Suprapubic skin (tissue), 4 donors: ENCODE measurements at regions not wholly inside any gene's neighbourhood (a gene's known extent, or its start where the extent isn't known, plus 50 kb on each side); places are given as distances from the start of the nearest gene placed in this dataset.

Experiments used
- DNase-seq, 2 donors: peaks; one replicate each; pipeline ENCODE4 v3.0.0-alpha.2; 2019; ENCODE audit warnings: low spot score in 2 of 2
- H3K27ac ChIP-seq: fragments of 200-600 bp; sonication (generic); one replicate; pipeline ENCODE4 v1.5.1; 2019
- H3K27me3 ChIP-seq: fragments of 200-600 bp; sonication (generic); one replicate; pipeline ENCODE4 v1.5.1; 2019
- H3K36me3 ChIP-seq: fragments of 200-600 bp; sonication (generic); one replicate; pipeline ENCODE4 v1.5.1; 2019
- H3K4me1 ChIP-seq: fragments of 200-600 bp; sonication (generic); one replicate; pipeline ENCODE4 v1.5.1; 2019
- H3K4me3 ChIP-seq: fragments of 200-600 bp; sonication (generic); one replicate; pipeline ENCODE4 v1.5.1; 2019; ENCODE audit warnings: mild to moderate bottlenecking
- H3K9me3 ChIP-seq: fragments of 200-600 bp; sonication (generic); one replicate; pipeline ENCODE4 v1.5.1; 2019
- CTCF ChIP-seq, 2 donors: fragments of 200-600 bp in 1 of 2; fragments of 450-650 bp in 1 of 2; sonication (generic) in 1 of 2; IDR thresholded peaks; one replicate each; pipeline ENCODE4 v1.5.1; 2016 to 2019; ENCODE audit warnings: antibody characterized with exemption in 2 of 2, mild to moderate bottlenecking in 1 of 2, moderate library complexity in 1 of 2
- EP300 ChIP-seq: sonication (generic); formaldehyde crosslinking; IDR thresholded peaks from one replicate; pipeline ENCODE4 v1.6.1; 2017; ENCODE audit warnings: antibody characterized with exemption
- POLR2A ChIP-seq, 2 donors: fragments of 450-650 bp; IDR thresholded peaks; one replicate each; pipeline ENCODE4 v1.6.1; 2017; ENCODE audit warnings: antibody characterized with exemption in 2 of 2, mild to moderate bottlenecking in 2 of 2, moderate library complexity in 2 of 2
- POLR2AphosphoS5 ChIP-seq, 3 donors: sonication (generic); formaldehyde crosslinking; IDR thresholded peaks; one replicate each; pipeline ENCODE4 v1.6.1; 2017; ENCODE audit warnings: antibody characterized with exemption in 3 of 3
- WGBS: methylation state at CpG from one replicate; pipeline ENCODE4 v1.1.5; 2018; 5-methylcytosine and 5-hydroxymethylcytosine counted together

- Histone ChIP-seq H3K27me3 (no peaks in the 10 kb centered on the region), H3K4me3 (no peak overlapping the region), H3K4me1 (no peaks in the 10 kb centered on the region), H3K9me3 (no peaks in the 10 kb centered on the region), H3K36me3 (no peaks in the 10 kb centered on the region), H3K27ac (no peak overlapping the region)
- DNase-seq, result no peak
- no peak for TF ChIP-seq POLR2AphosphoS5 (IDR thresholded peaks at IDR 0.05)
- TF ChIP-seq EP300, result no peak
- TF ChIP-seq CTCF (IDR thresholded peaks at IDR 0.05), result no peak
- TF ChIP-seq POLR2A (IDR thresholded peaks at IDR 0.05), result no peak
These were observed 248.8 kb downstream of the C3orf38 start for GRCh38 chr3:88398581-88398980.

- Histone ChIP-seq H3K4me1 (no peaks in the 10 kb centered on the region), H3K9me3 (no peaks in the 10 kb centered on the region), H3K4me3 (no peak overlapping the region), H3K27me3 (no peaks in the 10 kb centered on the region), H3K27ac (no peak overlapping the region), H3K36me3 (no peaks in the 10 kb centered on the region)
- TF ChIP-seq POLR2AphosphoS5 (IDR thresholded peaks at IDR 0.05) (no peak), POLR2A (IDR thresholded peaks at IDR 0.05) (no peak), CTCF (IDR thresholded peaks at IDR 0.05) (no peak), EP300 (no peak)
- no peak for DNase-seq
These were observed 253.6 kb downstream of the C3orf38 start for GRCh38 chr3:88403319-88403718.

DNA sequence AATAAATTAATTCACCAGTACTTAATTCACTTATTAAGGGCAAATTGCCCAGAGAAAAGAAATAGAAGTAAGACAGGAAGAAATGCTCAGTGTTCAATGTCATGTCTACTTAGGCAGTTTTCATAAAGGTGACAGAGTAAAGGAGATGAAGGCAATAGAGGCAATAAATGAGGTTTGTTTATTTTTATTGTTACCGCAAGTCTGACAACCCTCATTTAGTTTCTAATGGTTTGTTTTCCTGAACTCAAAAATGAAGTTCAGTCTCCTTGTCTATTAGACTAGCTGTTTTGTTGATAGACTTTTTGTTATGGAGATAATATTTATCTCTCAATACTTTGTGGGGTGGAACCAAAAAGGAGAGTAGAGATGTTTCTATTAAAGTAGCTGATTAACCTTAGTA is 258.3 kb downstream of the C3orf38 start:
- TF ChIP-seq CTCF (IDR thresholded peaks at IDR 0.05) (no peak), EP300 (no peak), POLR2A (IDR thresholded peaks at IDR 0.05) (no peak), POLR2AphosphoS5 (IDR thresholded peaks at IDR 0.05) (no peak)
- Histone ChIP-seq H3K27me3 (no peaks in the 10 kb centered on the region), H3K9me3 (no peaks in the 10 kb centered on the region), H3K4me1 (no peaks in the 10 kb centered on the region), H3K4me3 (no peak overlapping the region), H3K36me3 (no peaks in the 10 kb centered on the region), H3K27ac (no peak overlapping the region)
- WGBS, result 96% methylated on average over 1 of the region's 1 CpG
- no peak for DNase-seq

DNA sequence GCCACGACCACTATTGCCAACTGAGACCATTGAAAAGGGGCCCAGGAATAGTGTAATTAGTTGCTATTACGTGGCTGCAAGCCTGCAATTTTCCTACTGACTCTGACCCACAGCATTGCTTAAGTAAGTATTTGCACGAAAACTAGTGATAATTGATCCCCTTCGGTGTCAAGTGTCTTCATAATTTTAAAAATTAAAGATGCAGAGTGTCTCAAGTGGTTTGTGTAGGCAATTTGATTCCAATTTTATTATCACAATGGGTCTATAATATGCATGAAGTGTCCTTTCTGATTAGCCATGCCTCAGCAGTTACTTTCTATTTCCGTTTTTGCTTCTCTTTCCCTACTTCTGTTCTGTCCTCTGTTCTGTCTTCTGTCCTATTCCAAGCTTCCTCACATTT is 259.2 kb downstream of the C3orf38 start:
- no peak overlapping the region for H3K27ac ChIP-seq
- no peak for DNase-seq
- H3K27me3 ChIP-seq, result no peaks in the 10 kb centered on the region
- 68% methylated on average over 5 of the region's 5 CpGs for WGBS
- no peaks in the 10 kb centered on the region for H3K4me1 ChIP-seq
- H3K36me3 ChIP-seq, result no peaks in the 10 kb centered on the region
- TF ChIP-seq POLR2AphosphoS5 (IDR thresholded peaks at IDR 0.05), result no peak
- no peak for TF ChIP-seq POLR2A (IDR thresholded peaks at IDR 0.05)
- TF ChIP-seq EP300, result no peak
- no peak for TF ChIP-seq CTCF (IDR thresholded peaks at IDR 0.05)
- no peaks in the 10 kb centered on the region for H3K9me3 ChIP-seq
- H3K4me3 ChIP-seq, result no peak overlapping the region

DNA sequence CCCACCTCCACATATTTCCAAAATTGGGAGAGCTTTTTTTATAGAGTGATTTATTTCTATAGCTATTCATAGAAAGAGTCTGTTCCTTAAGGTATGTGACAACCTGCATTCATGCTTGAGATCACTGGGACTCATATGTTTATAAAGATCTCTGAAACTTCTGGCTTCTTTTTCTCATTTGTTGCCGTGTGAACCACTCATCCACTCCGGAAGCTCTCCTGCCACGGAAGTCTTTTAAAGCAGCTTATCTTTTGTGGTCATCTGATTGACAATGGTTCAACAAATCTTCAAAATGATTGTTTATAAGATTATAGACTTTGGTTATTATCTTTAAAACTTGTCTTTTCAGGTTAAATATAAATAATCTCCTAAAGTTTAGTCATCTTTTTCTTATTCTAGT is 260.5 kb downstream of the C3orf38 start:
- Histone ChIP-seq H3K4me1 (no peaks in the 10 kb centered on the region), H3K27me3 (no peaks in the 10 kb centered on the region), H3K27ac (no peak overlapping the region), H3K9me3 (no peaks in the 10 kb centered on the region), H3K36me3 (no peaks in the 10 kb centered on the region), H3K4me3 (no peak overlapping the region)
- 55% methylated on average over 3 of the region's 3 CpGs for WGBS
- no peak for TF ChIP-seq POLR2AphosphoS5 (IDR thresholded peaks at IDR 0.05)
- no peak for TF ChIP-seq CTCF (IDR thresholded peaks at IDR 0.05)
- no peak for TF ChIP-seq EP300
- TF ChIP-seq POLR2A (IDR thresholded peaks at IDR 0.05), result no peak
- no peak for DNase-seq
